ENCODE measurements at regions not wholly inside any gene's neighbourhood (a gene's known extent, or its start where the extent isn't known, plus 50 kb on each side); places are given as distances from the start of the nearest gene placed in this dataset.

- H3K27me3 ChIP-seq (ENCODE audit: insufficient read depth, low read length, poor library complexity) = no peaks in the 10 kb centered on the region
- no peaks in the 10 kb centered on the region for H3K79me2 ChIP-seq (ENCODE audit: control insufficient read depth, insufficient read depth, low read length)
- no peaks in the 10 kb centered on the region for H3K36me3 ChIP-seq (ENCODE audit: control insufficient read depth, insufficient read depth, low read length)
- H3K4me3 ChIP-seq (ENCODE audit: low read length) = no peak overlapping the region
- 100% methylated on average over 2 of the region's 8 CpGs for WGBS (ENCODE audit: extremely low coverage, insufficient coverage, low lambda C conversion rate)
- no peak overlapping the region for H2BK15ac ChIP-seq (replicated peaks; ENCODE audit: low read depth)
- no peak overlapping the region for H4K5ac ChIP-seq (ENCODE audit: low read length)
- H3K23ac ChIP-seq (ENCODE audit: low read length) = no peak overlapping the region
- no peak overlapping the region for H3K18ac ChIP-seq (ENCODE audit: low read length)
- H3K79me1 ChIP-seq (ENCODE audit: low read length) = no peaks in the 10 kb centered on the region
- no peak for DNase-seq
- no peak overlapping the region for H3K9ac ChIP-seq (ENCODE audit: low read length)
- no peak overlapping the region for H3K56ac ChIP-seq (ENCODE audit: low read length)
- H2AK5ac ChIP-seq (ENCODE audit: low read length) = no peak overlapping the region
- no peak overlapping the region for H4K8ac ChIP-seq (ENCODE audit: low read depth, low read length)
- no peak overlapping the region for H3K4ac ChIP-seq (ENCODE audit: low read depth, low read length)
- no peak overlapping the region for H3K27ac ChIP-seq (ENCODE audit: low read depth, low read length)
- no peak overlapping the region for H2BK5ac ChIP-seq (ENCODE audit: low read length)
- no peak overlapping the region for H3K4me2 ChIP-seq (ENCODE audit: low read length)
- H3K4me1 ChIP-seq (ENCODE audit: control insufficient read depth, low read depth, low read length) = no peaks in the 10 kb centered on the region
- no peak overlapping the region for H2BK120ac ChIP-seq (ENCODE audit: low read depth, low read length)
Measured at GRCh38 chr3:31157047-31157694, 262.7 kb upstream of the GADL1 start.

- H3K4ac ChIP-seq (ENCODE audit: low read depth, low read length) = no peak overlapping the region
- H3K79me1 ChIP-seq (ENCODE audit: low read length) = no peaks in the 10 kb centered on the region
- H2BK120ac ChIP-seq (ENCODE audit: low read depth, low read length) = no peak overlapping the region
- no peaks in the 10 kb centered on the region for H3K27me3 ChIP-seq (ENCODE audit: insufficient read depth, low read length, poor library complexity)
- H3K36me3 ChIP-seq (ENCODE audit: control insufficient read depth, insufficient read depth, low read length) = no peaks in the 10 kb centered on the region
- no peaks in the 10 kb centered on the region for H3K79me2 ChIP-seq (ENCODE audit: control insufficient read depth, insufficient read depth, low read length)
- H3K23ac ChIP-seq (ENCODE audit: low read length) = no peak overlapping the region
- DNase-seq = no peak
- H3K4me1 ChIP-seq (ENCODE audit: control insufficient read depth, low read depth, low read length) = no peaks in the 10 kb centered on the region
- no peak overlapping the region for H3K4me3 ChIP-seq (ENCODE audit: low read length)
- H3K4me2 ChIP-seq (ENCODE audit: low read length) = no peak overlapping the region
- no peak overlapping the region for H4K5ac ChIP-seq (ENCODE audit: low read length)
- H2BK5ac ChIP-seq (ENCODE audit: low read length) = no peak overlapping the region
- no CpG with 5 or more reads among the region's 3 CpGs for WGBS (ENCODE audit: extremely low coverage, insufficient coverage, low lambda C conversion rate)
- H2AK5ac ChIP-seq (ENCODE audit: low read length) = no peak overlapping the region
- no peak overlapping the region for H3K27ac ChIP-seq (ENCODE audit: low read depth, low read length)
- H2BK15ac ChIP-seq (replicated peaks; ENCODE audit: low read depth) = no peak overlapping the region
- H3K9ac ChIP-seq (ENCODE audit: low read length) = no peak overlapping the region
- no peak overlapping the region for H3K18ac ChIP-seq (ENCODE audit: low read length)
- no peak overlapping the region for H4K8ac ChIP-seq (ENCODE audit: low read depth, low read length)
- H3K56ac ChIP-seq (ENCODE audit: low read length) = no peak overlapping the region
Measured at GRCh38 chr3:31157893-31158620, 263.6 kb upstream of the GADL1 start.

- Histone ChIP-seq H2BK5ac (ENCODE audit: low read length) (no peak overlapping the region), H2AK5ac (ENCODE audit: low read length) (no peak overlapping the region), H3K23ac (ENCODE audit: low read length) (no peak overlapping the region), H4K8ac (ENCODE audit: low read depth, low read length) (no peak overlapping the region), H3K18ac (ENCODE audit: low read length) (no peak overlapping the region), H3K4me2 (ENCODE audit: low read length) (no peak overlapping the region), H3K9ac (ENCODE audit: low read length) (no peak overlapping the region), H3K27me3 (ENCODE audit: insufficient read depth, low read length, poor library complexity) (no peaks in the 10 kb centered on the region), H2BK120ac (ENCODE audit: low read depth, low read length) (no peak overlapping the region), H3K79me2 (ENCODE audit: control insufficient read depth, insufficient read depth, low read length) (no peaks in the 10 kb centered on the region), H3K79me1 (ENCODE audit: low read length) (no peaks in the 10 kb centered on the region), H3K27ac (ENCODE audit: low read depth, low read length) (no peak overlapping the region), H2BK15ac (replicated peaks; ENCODE audit: low read depth) (no peak overlapping the region), H3K56ac (ENCODE audit: low read length) (no peak overlapping the region), H3K4me3 (ENCODE audit: low read length) (no peak overlapping the region), H3K4ac (ENCODE audit: low read depth, low read length) (no peak overlapping the region), H3K36me3 (ENCODE audit: control insufficient read depth, insufficient read depth, low read length) (no peaks in the 10 kb centered on the region), H4K5ac (ENCODE audit: low read length) (no peak overlapping the region), H3K4me1 (ENCODE audit: control insufficient read depth, low read depth, low read length) (no peaks in the 10 kb centered on the region)
- no peak for DNase-seq
- no CpG with 5 or more reads among the region's 4 CpGs for WGBS (ENCODE audit: extremely low coverage, insufficient coverage, low lambda C conversion rate)
Measured at GRCh38 chr3:31159331-31160039, 265.0 kb upstream of the GADL1 start.

- no peak overlapping the region for H2AK5ac ChIP-seq (ENCODE audit: low read length)
- no peak overlapping the region for H4K5ac ChIP-seq (ENCODE audit: low read length)
- H2BK15ac ChIP-seq (replicated peaks; ENCODE audit: low read depth) = no peak overlapping the region
- H3K18ac ChIP-seq (ENCODE audit: low read length) = no peak overlapping the region
- H3K4me2 ChIP-seq (ENCODE audit: low read length) = no peak overlapping the region
- H3K4ac ChIP-seq (ENCODE audit: low read depth, low read length) = no peak overlapping the region
- peaks cover 6% of the 10 kb centered on the region for H3K4me1 ChIP-seq (ENCODE audit: control insufficient read depth, low read depth, low read length)
- H2BK120ac ChIP-seq (ENCODE audit: low read depth, low read length) = no peak overlapping the region
- DNase-seq = no peak
- H3K27ac ChIP-seq (ENCODE audit: low read depth, low read length) = no peak overlapping the region
- no peaks in the 10 kb centered on the region for H3K27me3 ChIP-seq (ENCODE audit: insufficient read depth, low read length, poor library complexity)
- no peak overlapping the region for H4K8ac ChIP-seq (ENCODE audit: low read depth, low read length)
- H3K9ac ChIP-seq (ENCODE audit: low read length) = no peak overlapping the region
- no peak overlapping the region for H3K23ac ChIP-seq (ENCODE audit: low read length)
- H3K36me3 ChIP-seq (ENCODE audit: control insufficient read depth, insufficient read depth, low read length) = no peaks in the 10 kb centered on the region
- H2BK5ac ChIP-seq (ENCODE audit: low read length) = no peak overlapping the region
- no peaks in the 10 kb centered on the region for H3K79me1 ChIP-seq (ENCODE audit: low read length)
- no peaks in the 10 kb centered on the region for H3K79me2 ChIP-seq (ENCODE audit: control insufficient read depth, insufficient read depth, low read length)
- H3K56ac ChIP-seq (ENCODE audit: low read length) = no peak overlapping the region
- H3K4me3 ChIP-seq (ENCODE audit: low read length) = no peak overlapping the region
Measured at GRCh38 chr3:31161889-31162288, 267.4 kb upstream of the GADL1 start.

- no peak overlapping the region for H4K5ac ChIP-seq (ENCODE audit: low read length)
- H3K18ac ChIP-seq (ENCODE audit: low read length) = no peak overlapping the region
- H3K4me1 ChIP-seq (ENCODE audit: control insufficient read depth, low read depth, low read length) = peaks cover 6% of the 10 kb centered on the region
- no peak overlapping the region for H3K23ac ChIP-seq (ENCODE audit: low read length)
- H3K4me2 ChIP-seq (ENCODE audit: low read length) = no peak overlapping the region
- no peak overlapping the region for H3K4ac ChIP-seq (ENCODE audit: low read depth, low read length)
- no peak overlapping the region for H3K9ac ChIP-seq (ENCODE audit: low read length)
- no peaks in the 10 kb centered on the region for H3K79me1 ChIP-seq (ENCODE audit: low read length)
- H3K27ac ChIP-seq (ENCODE audit: low read depth, low read length) = no peak overlapping the region
- no peak overlapping the region for H2AK5ac ChIP-seq (ENCODE audit: low read length)
- no peaks in the 10 kb centered on the region for H3K79me2 ChIP-seq (ENCODE audit: control insufficient read depth, insufficient read depth, low read length)
- H3K56ac ChIP-seq (ENCODE audit: low read length) = no peak overlapping the region
- no peak overlapping the region for H2BK120ac ChIP-seq (ENCODE audit: low read depth, low read length)
- no peak for DNase-seq
- H3K27me3 ChIP-seq (ENCODE audit: insufficient read depth, low read length, poor library complexity) = no peaks in the 10 kb centered on the region
- no peak overlapping the region for H4K8ac ChIP-seq (ENCODE audit: low read depth, low read length)
- peak overlapping the region; percentile 99 for H2BK15ac ChIP-seq (replicated peaks; ENCODE audit: low read depth)
- no peak overlapping the region for H3K4me3 ChIP-seq (ENCODE audit: low read length)
- WGBS (ENCODE audit: extremely low coverage, insufficient coverage, low lambda C conversion rate) = no CpG with 5 or more reads among the region's 2 CpGs
- no peak overlapping the region for H2BK5ac ChIP-seq (ENCODE audit: low read length)
- H3K36me3 ChIP-seq (ENCODE audit: control insufficient read depth, insufficient read depth, low read length) = no peaks in the 10 kb centered on the region
Measured at GRCh38 chr3:31164381-31164780, 269.9 kb upstream of the GADL1 start.
